WTC11 (cell line): ENCODE measurements at regions not wholly inside any gene's neighbourhood (a gene's known extent, or its start where the extent isn't known, plus 50 kb on each side); places are given as distances from the start of the nearest gene placed in this dataset.

ENCODE experiments used
- ATAC-seq: fragments of 200-7000 bp; cut with Tn5 transposase; 2 replicates; pipeline ENCODE4 v1.10.0; 2021; ENCODE audit warnings: mild to moderate bottlenecking, moderate library complexity
- CTCF ChIA-PET: fragments of 300-600 bp; sonication (Branson Sonifier 250); formaldehyde crosslinking; loops from one replicate; lab custom pipeline; 2021; ENCODE audit warnings: antibody characterized with exemption; lab: Charles Lee
- POLR2A ChIA-PET: fragments of 350-600 bp; sonication (Branson Sonifier 250); formaldehyde crosslinking; loops from one replicate; lab custom pipeline; 2021; ENCODE audit warnings: antibody characterized with exemption; lab: Charles Lee
- DNase-seq: peaks from one replicate; pipeline ENCODE4 v3.0.0; 2021; ENCODE audit warnings: low spot score
- H3K27ac Mint-ChIP-seq: 2 replicates; pipeline ENCODE4 v1.8.0; 2021; ENCODE audit warnings: mixed read lengths
- H3K27me3 Mint-ChIP-seq: 2 replicates; pipeline ENCODE4 v1.8.0; 2021; ENCODE audit warnings: low read depth, mild to moderate bottlenecking, moderate library complexity, mixed read lengths
- H3K36me3 Mint-ChIP-seq: 2 replicates; pipeline ENCODE4 v1.8.0; 2021; ENCODE audit warnings: mixed read lengths
- H3K4me1 Mint-ChIP-seq: 2 replicates; pipeline ENCODE4 v1.8.0; 2022; ENCODE audit warnings: mixed read lengths
- H3K4me3 Mint-ChIP-seq: 2 replicates; pipeline ENCODE4 v1.8.0; 2021; ENCODE audit warnings: mild to moderate bottlenecking, moderate library complexity, mixed read lengths
- H3K9me3 Mint-ChIP-seq: 2 replicates; pipeline ENCODE4 v1.8.0; 2021; ENCODE audit warnings: mixed read lengths
- ATF3 ChIP-seq: sonication (generic); formaldehyde crosslinking; conservative IDR thresholded peaks from 2 replicates; pipeline ENCODE4 v1.8.1; 2022; ENCODE audit warnings: mild to moderate bottlenecking, missing genetic modification reagents
- E2F4 ChIP-seq: sonication (generic); formaldehyde crosslinking; IDR thresholded peaks from 2 replicates; pipeline ENCODE4 v1.8.1; 2022; ENCODE audit warnings: low read depth, mild to moderate bottlenecking, moderate library complexity, missing genetic modification reagents, borderline replicate concordance
- ELF4 ChIP-seq: sonication (generic); formaldehyde crosslinking; IDR thresholded peaks from 2 replicates; pipeline ENCODE4 v1.8.1; 2022; ENCODE audit warnings: low read depth, mild to moderate bottlenecking, moderate library complexity, missing genetic modification reagents
- EMX1 ChIP-seq: fragments of 250-450 bp; sonication (Bioruptor Pico); IDR thresholded peaks from 2 replicates; pipeline ENCODE4 v1.8.0; 2021; ENCODE audit warnings: mild to moderate bottlenecking
- ESRRA ChIP-seq: sonication (generic); formaldehyde crosslinking; IDR thresholded peaks from 2 replicates; pipeline ENCODE4 v1.8.1; 2022; ENCODE audit warnings: mild to moderate bottlenecking, missing genetic modification reagents, borderline replicate concordance
- FOXP1 ChIP-seq: sonication (generic); formaldehyde crosslinking; IDR thresholded peaks from 2 replicates; pipeline ENCODE4 v1.8.0; 2022; ENCODE audit warnings: missing genetic modification reagents, mild to moderate bottlenecking, moderate library complexity, borderline replicate concordance
- GABPB1 ChIP-seq: sonication (generic); formaldehyde crosslinking; IDR thresholded peaks from 2 replicates; pipeline ENCODE4 v1.8.1; 2023; ENCODE audit warnings: mild to moderate bottlenecking, missing genetic modification reagents
- GRHL2 ChIP-seq: fragments of 250-450 bp; sonication (Bioruptor Pico); IDR thresholded peaks from 2 replicates; pipeline ENCODE4 v1.8.0; 2022; ENCODE audit warnings: mild to moderate bottlenecking, moderate library complexity; ENCODE audit not compliant: insufficient replicate concordance, severe bottlenecking
- GTF2I ChIP-seq: fragments of 250-450 bp; sonication (Bioruptor Pico); conservative IDR thresholded peaks from 2 replicates; pipeline ENCODE4 v1.4.0; 2021; ENCODE audit warnings: mild to moderate bottlenecking
- KAT7 ChIP-seq: sonication (generic); formaldehyde crosslinking; IDR thresholded peaks from 2 replicates; pipeline ENCODE4 v1.8.1; 2023; ENCODE audit warnings: missing genetic modification reagents, mild to moderate bottlenecking, borderline replicate concordance
- NR2C2 ChIP-seq: sonication (generic); formaldehyde crosslinking; IDR thresholded peaks from 2 replicates; pipeline ENCODE4 v1.8.0; 2022; ENCODE audit warnings: mild to moderate bottlenecking, missing genetic modification reagents
- PREB ChIP-seq: sonication (generic); formaldehyde crosslinking; IDR thresholded peaks from 2 replicates; pipeline ENCODE4 v1.8.1; 2022; ENCODE audit warnings: mild to moderate bottlenecking, missing genetic modification reagents, moderate library complexity, borderline replicate concordance
- RELA ChIP-seq: sonication (generic); formaldehyde crosslinking; IDR thresholded peaks from 2 replicates; pipeline ENCODE4 v1.8.1; 2022; ENCODE audit warnings: missing genetic modification reagents, mild to moderate bottlenecking, borderline replicate concordance
- TEAD4 ChIP-seq: sonication (generic); formaldehyde crosslinking; IDR thresholded peaks from 2 replicates; pipeline ENCODE4 v1.8.0; 2022; ENCODE audit warnings: mild to moderate bottlenecking, missing genetic modification reagents
- TP53 ChIP-seq: sonication (generic); formaldehyde crosslinking; IDR thresholded peaks from 2 replicates; pipeline ENCODE4 v1.8.1; 2023; ENCODE audit warnings: mild to moderate bottlenecking, missing genetic modification reagents
- ZNF138 ChIP-seq: sonication (generic); formaldehyde crosslinking; conservative IDR thresholded peaks from 2 replicates; pipeline ENCODE4 v1.8.1; 2022; ENCODE audit warnings: mild to moderate bottlenecking, moderate library complexity, missing genetic modification reagents
- TF ChIP-seq, protein P1 (sequence below): sonication (generic); formaldehyde crosslinking; IDR thresholded peaks from 2 replicates; pipeline ENCODE4 v1.8.1; 2022; ENCODE audit warnings: missing genetic modification reagents, borderline replicate concordance
- TF ChIP-seq, protein P2 (sequence below): sonication (generic); formaldehyde crosslinking; IDR thresholded peaks from 2 replicates; pipeline ENCODE4 v1.8.1; 2023; ENCODE audit warnings: mild to moderate bottlenecking, missing genetic modification reagents
- TF ChIP-seq, protein P3 (sequence below): sonication (generic); formaldehyde crosslinking; IDR thresholded peaks from 2 replicates; pipeline ENCODE4 v1.8.1; 2023; ENCODE audit warnings: mild to moderate bottlenecking, moderate library complexity, missing genetic modification reagents

DNA sequence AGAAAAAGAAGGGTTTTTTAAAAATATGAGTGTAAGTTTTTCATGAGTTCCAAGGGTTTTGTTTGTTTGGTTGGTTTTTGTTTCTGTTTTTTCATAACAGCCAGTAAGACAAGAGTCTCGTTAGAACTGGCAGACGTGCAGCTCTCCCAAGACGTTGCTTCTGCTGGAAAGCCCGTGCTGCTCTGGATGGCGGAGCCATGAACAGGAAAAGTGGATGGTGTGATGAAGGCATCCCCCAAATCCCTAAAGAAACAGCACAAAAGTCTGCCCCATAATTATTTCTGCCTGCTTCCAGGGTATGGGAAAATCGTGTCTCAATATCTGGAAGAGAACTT, 157.9 kb upstream of the BACE2 start:
- Mint-ChIP-seq H3K4me1 (peaks cover 5% of the 10 kb centered on the region), H3K27me3 (0 out of 2 replicates have a peak, but pooled peaks cover 2% of the 10 kb centered on the region), H3K27ac (no peak overlapping the region), H3K36me3 (0 out of 2 replicates have a peak, but pooled peaks cover 3% of the 10 kb centered on the region), H3K9me3 (peaks cover 6% of the 10 kb centered on the region), H3K4me3 (no peak overlapping the region)
- DNase-seq: no peak
- TF ChIP-seq PREB (CRISPR knock-in tag) (no peak), ATF3 (CRISPR knock-in tag) (no peak), E2F4 (CRISPR knock-in tag) (no peak), TEAD4 (no peak), ZNF138 (CRISPR knock-in tag) (no peak), NR2C2 (CRISPR knock-in tag) (no peak), EMX1 (CRISPR knock-in tag) (no peak), ESRRA (CRISPR knock-in tag) (no peak), KAT7 (CRISPR knock-in tag) (no peak), FOXP1 (no peak), GTF2I (CRISPR knock-in tag) (no peak), GRHL2 (CRISPR knock-in tag) (no peak), TP53 (no peak), GABPB1 (CRISPR knock-in tag) (no peak), ELF4 (CRISPR knock-in tag) (no peak), RELA (CRISPR knock-in tag) (no peak)
- TF ChIP-seq, protein P1, sequence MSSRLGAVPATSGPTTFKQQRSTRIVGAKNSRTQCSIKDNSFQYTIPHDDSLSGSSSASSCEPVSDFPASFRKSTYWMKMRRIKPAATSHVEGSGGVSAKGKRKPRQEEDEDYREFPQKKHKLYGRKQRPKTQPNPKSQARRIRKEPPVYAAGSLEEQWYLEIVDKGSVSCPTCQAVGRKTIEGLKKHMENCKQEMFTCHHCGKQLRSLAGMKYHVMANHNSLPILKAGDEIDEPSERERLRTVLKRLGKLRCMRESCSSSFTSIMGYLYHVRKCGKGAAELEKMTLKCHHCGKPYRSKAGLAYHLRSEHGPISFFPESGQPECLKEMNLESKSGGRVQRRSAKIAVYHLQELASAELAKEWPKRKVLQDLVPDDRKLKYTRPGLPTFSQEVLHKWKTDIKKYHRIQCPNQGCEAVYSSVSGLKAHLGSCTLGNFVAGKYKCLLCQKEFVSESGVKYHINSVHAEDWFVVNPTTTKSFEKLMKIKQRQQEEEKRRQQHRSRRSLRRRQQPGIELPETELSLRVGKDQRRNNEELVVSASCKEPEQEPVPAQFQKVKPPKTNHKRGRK (CRISPR knock-in tag): no peak
- TF ChIP-seq, protein P2, sequence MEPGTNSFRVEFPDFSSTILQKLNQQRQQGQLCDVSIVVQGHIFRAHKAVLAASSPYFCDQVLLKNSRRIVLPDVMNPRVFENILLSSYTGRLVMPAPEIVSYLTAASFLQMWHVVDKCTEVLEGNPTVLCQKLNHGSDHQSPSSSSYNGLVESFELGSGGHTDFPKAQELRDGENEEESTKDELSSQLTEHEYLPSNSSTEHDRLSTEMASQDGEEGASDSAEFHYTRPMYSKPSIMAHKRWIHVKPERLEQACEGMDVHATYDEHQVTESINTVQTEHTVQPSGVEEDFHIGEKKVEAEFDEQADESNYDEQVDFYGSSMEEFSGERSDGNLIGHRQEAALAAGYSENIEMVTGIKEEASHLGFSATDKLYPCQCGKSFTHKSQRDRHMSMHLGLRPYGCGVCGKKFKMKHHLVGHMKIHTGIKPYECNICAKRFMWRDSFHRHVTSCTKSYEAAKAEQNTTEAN (CRISPR knock-in tag): no peak
- TF ChIP-seq, protein P3, sequence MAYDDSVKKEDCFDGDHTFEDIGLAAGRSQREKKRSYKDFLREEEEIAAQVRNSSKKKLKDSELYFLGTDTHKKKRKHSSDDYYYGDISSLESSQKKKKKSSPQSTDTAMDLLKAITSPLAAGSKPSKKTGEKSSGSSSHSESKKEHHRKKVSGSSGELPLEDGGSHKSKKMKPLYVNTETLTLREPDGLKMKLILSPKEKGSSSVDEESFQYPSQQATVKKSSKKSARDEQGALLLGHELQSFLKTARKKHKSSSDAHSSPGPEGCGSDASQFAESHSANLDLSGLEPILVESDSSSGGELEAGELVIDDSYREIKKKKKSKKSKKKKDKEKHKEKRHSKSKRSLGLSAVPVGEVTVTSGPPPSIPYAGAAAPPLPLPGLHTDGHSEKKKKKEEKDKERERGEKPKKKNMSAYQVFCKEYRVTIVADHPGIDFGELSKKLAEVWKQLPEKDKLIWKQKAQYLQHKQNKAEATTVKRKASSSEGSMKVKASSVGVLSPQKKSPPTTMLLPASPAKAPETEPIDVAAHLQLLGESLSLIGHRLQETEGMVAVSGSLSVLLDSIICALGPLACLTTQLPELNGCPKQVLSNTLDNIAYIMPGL (CRISPR knock-in tag): no peak
- ChIA-PET CTCF (interaction anchor here (1.1 to 1.9 kb wide), 2 partner anchors 33 to 59 kb away, joined by 3 to 5 read pairs; no protein-coding TSS in a partner anchor), POLR2A (interaction anchor here (0.6 kb wide), 1 partner anchor 373 kb away, joined by 7 read pairs; no protein-coding TSS in a partner anchor)
- ATAC-seq: no peak
